Hindlimb muscle (tissue), 1 donor: ENCODE measurements at regions not wholly inside any gene's neighbourhood (a gene's known extent, or its start where the extent isn't known, plus 50 kb on each side); places are given as distances from the start of the nearest gene placed in this dataset.

Experiments
- DNase-seq: peaks from one replicate; pipeline ENCODE4 v3.0.0-alpha.2; 2013

DNA sequence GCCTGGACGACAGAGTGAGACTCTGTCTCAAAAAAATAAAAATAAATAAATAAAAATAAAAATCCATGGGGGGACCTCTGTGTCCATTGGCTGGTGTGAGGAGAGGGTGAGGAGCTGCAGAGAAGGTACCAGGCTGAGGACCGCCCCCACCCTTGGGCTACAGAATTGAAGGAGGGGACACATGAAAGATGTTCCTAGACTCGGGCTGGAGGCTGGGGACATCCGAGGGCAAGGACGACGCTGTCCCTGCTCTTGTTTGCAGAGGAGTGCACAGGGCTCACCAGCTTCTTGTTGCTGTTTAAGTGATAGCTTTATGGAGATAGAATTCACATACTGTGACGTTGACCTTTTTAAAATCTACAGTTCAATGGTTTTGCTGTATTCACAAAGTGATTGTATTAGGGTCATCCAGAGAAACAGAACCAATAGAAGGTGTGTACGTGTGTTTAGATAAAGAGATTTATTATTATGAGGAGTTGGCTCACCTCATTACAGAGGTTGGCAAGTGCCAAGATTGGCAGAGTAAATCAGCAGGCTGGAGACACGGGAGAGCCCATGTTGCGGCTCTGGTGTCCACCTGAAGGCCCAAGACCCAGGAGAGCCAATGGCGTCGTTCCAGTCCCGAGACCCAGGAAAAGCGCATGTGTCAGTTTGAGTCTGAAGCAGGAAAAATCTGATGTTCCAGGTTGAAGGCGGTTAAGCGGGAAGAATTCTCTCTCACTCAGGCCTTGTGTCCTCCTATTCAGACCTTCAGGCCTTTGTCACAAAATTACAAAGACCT, 320.7 kb downstream of the SEC14L1 start:
- DNase-seq, result no peak

DNA sequence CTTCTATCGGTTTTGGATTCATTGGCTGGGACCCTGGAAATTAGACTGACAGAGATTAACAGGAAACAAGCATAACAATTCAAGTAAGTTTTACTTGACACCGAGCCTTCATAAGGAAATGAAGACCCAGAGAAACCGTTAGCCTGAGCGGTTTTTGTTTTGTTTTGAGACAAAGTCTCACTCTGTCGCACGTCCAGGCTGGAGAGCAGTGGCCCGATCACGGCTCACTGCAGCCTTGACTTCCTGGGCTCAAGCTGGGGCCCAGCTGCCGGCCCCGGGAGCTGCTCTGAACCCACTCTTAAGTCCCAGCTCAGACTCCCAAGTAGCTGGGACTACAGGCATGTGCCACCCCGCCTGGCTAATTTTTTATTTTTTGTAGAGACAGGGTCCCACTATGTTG, 321.3 kb downstream of the SEC14L1 start:
- DNase-seq, result no peak

DNA sequence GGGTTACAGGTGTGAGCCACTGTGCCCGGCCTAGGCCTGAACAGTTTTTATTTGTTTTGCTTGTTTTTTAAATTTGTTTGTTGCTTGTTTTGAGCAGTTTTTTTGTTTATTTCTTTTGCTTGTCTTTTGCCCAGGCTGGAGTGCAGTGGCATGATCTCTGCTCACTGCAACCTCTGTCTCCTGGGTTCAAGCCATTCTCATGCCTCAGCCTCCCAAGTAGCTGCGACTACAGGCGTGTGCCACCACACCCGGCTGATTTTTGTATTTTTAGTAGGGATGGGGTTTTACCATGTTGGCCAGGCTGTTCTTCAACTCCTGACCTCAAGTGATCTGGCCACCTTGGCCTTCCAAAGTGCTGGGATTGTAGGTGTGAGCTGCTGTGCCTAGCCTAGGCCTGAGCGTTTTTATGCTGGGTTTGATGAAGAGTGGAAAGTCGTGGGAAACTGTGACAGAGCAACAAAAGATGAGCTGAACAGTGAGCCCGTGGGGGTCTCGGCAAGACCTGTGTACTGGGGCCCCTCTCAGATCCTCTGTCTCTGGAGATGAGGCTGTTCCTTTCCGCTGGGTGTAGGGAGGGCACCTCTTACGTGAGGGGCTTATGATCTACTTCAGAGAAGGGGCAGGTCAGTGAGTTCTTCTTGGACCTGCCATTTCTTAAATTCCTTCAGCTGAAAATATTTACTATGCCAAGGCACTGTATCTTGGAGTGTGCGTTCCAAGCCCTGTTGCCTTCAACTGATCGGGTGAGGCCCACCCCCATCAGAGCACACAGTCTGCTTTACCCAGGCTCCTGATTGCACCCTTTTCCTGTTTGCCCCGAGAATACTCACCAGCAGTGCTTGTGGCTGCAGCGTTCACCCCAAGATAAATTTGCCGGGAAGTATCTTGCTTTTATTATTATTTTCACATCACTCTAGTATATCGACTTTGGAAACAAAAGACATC, 322.1 kb downstream of the SEC14L1 start:
- DNase-seq, result no peak

DNA sequence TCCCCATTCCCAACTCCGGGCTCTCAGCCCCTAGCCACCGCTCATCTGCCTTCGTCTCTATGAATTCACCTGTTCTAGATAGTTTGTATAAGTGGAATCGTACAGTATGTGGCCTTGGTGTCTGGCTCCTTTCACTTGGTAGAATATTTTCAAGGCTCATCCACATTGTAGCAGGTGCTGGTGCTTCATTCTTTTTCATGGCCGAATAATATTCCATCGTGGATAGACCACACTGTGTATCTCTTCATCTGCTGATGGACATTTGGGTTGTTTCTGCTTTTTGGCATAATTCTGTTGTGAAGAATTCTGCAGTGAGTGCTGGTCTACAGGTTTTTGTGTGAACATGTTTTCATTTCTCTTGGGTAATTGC, 324.2 kb downstream of the SEC14L1 start:
- no peak for DNase-seq

DNA sequence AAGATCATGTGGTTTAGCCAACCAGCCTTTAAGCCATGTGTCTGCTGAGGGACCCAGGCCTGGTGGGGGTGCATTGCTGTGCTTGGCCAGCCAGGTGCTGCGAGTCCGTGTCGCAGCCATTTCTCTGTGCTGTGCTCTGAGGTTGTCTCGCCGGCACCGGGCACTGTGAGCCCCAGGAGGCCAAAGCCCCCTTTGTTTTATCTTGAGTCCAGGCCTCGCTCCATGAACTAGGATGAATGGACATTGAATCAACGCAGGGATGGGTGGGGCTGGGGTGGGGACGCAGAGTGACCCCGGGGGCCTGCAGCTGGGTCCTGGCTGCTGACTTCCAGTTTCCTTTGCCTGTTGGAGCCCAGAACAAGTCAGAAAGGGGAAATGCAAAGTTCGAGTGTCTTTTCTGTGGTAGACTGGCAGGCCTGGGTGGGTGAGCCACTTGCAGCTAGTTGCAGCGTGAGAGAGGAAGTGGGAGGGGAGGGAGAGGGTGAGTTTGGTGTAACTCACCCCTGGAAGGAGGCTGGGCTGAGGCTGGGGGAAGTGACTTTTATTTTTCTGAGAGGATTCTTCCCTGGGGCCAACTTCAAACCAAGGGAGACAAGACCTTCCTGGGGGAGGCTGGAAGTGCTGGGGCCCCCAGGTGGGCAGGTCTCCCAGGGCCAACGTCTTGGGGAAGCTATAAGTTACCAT, 324.7 kb downstream of the SEC14L1 start:
- no peak for DNase-seq

DNA sequence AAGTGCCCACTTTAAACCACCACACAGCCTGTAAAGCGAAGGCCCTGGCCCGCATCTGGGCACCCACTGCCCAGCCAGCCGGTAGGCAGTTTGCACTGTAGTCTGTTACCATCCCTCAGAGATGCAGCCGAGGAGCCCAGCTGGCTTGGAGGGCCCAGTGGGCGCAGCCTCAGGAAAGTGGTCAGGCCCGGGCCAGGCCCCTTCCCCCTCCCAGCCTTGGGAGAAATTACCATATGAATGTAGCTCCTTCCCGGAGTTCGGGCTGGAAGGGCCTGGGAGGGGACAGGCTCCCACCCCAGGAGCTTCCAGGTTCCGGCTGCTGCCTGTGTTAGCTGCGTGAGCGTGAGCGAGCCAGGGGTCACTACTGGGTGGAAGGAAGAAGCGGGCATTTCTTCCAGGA, 325.4 kb downstream of the SEC14L1 start:
- no peak for DNase-seq

DNA sequence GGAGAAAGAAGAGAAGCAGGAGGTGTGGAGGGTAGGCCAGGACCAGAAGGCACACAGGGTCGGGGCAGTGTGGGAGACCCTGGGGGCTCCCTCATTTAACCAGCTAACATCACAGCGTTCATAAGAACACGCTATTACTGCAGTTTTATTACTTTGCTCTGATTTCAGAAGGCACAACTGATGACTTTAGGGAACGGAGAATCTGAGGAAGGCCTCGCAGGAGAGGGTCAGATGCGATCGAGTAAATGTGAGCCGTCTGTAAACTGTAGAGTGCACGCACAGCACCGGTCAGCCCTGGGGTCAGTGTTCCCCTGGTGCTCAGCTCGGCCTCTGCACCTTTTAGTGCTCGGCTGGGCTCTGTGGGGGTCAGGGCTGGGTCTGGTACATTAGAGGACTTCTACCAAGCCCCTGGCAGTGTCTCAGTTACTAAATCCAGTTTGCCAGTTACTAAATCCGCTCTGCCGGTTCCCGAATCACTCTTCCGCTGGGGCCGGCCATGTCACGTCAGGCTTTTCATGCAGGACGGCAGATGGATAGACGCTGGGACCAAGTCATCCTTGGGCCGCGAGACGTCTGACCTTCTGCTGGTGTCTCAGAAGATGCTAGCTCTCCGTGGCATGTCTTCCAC, 325.9 kb downstream of the SEC14L1 start:
- DNase-seq, result no peak

DNA sequence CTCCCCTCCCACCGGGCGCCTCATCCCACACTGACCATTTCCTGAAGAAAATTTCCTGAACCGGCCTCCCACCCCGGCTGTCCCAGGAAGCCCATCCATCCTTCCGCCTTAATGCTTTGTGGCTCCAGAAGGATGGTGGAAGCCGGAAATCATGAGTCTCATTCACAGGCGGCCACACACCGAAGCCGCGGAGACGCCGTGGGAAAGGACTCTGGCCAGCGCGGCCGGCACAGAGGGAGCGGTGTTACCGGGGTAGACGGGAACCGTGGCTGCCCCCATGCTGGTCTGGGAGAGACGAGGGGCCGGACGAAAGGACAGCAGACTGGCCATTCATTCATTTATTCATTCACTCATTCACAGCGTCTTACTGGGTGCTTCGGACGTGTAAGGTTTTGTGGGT, 326.8 kb downstream of the SEC14L1 start:
- DNase-seq, result no peak

DNA sequence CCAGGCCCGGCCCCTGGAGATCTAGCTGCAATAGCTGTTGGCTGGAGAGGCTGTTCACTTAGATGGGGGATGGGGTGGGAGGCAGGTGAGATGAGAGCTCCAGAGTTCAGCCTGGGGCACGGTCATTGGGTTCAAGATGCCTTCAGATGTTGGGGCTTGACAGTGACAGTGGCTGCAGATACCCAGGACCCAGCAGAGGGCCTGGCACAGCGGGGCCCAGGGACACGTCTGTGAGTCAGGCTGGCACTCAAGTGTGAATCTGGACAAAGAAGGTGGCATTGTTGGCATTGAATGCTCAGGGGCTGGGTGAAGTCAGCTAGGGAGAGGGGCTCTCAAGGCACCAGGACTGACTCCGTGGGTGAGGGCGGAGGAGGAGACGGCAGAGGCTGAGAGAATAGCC, 328.1 kb downstream of the SEC14L1 start:
- no peak for DNase-seq

DNA sequence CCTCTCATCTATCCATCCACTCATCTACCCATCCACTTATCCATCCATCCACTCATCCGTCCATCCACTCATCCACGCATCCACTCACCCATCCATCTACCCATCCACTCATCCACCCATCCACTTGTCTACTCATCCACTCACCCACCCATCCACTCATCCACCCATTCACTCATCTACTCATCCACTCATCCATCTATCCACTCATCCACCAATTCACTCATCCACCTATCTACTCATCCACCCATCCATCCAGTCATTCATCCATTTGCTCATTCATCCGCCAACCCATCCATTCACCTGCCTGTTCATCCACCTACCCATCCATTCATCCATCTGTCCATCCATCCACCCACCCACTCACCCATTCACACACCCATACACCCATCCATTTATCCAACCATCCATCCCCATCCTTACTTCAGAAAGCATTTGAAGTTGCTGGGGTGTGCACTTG, 329.6 kb downstream of the SEC14L1 start:
- no peak for DNase-seq

DNA sequence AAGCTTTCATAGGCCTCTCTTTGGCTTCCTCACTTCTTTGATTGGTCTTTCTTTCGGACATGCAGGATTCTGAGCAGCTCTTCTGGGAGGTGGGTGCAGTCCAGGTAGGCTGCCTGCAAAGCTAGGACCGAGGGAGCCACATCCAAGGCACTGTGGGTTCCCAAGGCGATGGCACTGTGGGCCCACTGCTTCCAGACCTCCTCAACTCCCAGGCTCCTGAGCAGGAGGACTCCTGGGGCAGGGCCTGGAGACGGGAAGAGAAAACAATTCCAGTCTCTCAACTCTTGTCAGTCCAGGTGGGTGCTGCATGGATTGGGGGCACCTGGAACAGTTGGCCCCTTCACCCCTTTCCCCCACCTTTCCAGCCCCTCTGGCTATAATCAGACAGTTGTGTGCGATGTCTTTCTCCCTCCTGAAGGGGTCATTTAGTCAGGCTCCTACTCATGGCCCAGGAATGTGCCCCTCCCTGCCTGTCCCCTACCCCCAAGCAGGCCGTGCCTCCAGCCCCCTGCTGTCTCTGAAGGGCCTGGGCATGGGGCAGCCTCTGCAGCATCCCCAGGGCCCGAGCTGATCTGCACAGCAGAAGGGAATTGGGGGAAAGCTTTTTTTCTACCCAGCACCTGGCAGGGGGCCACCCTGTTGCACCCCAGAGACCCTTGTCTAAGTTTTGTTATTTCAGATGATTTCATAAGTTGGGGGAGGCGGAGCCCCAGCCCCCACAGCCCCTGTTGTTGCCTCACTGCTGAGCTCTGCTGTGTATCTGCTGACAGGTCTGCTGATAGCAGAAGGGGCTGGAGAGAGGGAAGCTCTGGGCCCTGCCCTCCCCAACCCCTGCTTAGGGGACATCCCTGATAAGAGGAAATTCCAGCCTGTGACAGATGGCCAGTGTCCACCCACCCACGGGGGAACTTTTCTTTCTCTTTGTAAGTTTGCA, 330.3 kb downstream of the SEC14L1 start:
- no peak for DNase-seq

DNA sequence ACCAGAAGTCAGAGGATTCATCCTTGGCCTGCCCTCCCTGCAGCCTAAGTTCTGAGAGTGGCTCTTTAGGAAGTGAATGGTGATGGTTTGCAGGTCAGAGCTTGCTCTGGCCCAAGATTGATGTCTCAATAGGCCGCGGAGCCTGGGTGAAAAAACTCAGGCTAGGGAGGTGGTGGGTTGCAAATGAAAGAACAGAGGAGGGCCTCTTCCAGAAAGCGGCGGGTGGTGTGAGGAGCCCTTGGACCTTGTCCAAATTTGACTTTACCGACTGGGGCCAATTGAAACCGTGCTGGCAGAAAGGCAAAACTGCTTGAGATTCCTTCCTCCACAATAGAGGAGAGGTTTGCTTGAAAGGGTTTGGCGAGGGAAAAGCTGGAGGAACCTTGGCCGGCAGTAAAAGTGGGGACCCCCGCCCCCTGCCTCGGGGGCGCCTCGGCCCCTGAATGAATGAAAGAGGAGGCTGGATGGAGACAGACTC, 331.3 kb downstream of the SEC14L1 start:
- no peak for DNase-seq

DNA sequence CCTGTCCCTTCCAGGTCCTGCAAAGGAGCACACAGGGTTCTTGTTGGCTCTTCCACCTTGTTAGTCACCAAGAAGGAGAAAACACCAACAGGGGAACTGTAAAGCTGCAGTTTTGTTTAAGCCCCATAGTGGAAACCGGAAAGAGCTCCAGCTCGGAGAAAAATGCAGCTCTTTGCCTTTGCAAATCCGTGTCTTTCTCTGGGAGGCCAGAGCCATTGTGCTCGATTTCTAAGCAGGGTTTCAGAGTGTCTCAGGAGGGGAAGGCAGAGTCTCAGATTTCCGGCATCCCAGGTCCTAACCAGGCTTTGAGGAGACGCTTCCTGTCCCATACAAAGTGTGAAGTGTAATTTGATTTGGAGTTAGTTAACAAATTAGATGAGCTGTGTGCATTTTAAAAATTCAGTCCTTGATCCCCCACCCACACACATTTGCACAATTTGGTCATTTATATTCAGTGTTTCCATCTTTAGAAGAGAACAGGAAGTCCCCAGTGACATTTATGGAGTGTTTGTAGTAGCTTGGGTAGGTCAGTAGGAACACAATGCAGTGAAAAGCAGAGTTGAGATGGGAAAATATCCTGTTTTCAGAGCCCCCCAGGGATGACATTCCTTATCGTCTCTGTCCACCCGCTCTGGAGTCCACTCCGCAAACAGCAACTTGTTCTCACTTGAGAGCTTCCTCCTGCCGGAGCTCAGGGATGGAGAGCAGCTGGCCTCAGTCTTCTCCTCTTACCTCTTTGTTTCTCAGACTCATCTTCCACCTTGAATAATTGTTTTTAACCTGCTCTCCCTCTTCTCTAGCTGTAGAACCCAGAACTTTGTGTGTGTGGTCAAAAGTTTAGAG, 331.9 kb downstream of the SEC14L1 start:
- no peak for DNase-seq

DNA sequence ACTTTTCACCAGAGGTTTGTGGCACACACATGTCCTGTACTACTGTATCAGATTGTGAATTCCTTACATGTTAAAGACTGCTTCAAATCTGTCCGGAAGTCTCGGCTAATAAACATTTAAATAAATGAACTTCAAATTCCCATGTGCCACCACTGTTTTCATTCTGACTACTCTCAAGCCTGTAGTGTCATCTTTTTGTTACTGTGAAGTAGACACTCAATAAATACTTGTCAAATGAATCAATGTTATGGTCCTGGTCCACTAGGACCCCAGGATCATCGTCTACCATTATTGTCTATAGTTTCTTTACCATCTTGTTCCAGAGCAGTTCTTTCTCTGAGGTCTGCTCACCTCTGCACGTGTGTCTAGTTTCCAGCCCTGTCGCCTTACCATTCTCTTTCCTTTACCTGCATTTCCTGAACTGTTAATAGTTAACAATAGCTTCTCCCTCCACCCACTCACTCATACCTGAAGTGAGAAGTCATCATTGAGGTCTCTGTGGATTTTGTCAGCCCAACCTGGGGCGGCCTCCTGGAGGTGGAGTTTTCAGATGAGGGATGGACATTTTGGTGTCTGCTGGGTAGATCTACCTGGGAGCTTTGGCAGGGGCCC, 333.0 kb downstream of the SEC14L1 start:
- no peak for DNase-seq

DNA sequence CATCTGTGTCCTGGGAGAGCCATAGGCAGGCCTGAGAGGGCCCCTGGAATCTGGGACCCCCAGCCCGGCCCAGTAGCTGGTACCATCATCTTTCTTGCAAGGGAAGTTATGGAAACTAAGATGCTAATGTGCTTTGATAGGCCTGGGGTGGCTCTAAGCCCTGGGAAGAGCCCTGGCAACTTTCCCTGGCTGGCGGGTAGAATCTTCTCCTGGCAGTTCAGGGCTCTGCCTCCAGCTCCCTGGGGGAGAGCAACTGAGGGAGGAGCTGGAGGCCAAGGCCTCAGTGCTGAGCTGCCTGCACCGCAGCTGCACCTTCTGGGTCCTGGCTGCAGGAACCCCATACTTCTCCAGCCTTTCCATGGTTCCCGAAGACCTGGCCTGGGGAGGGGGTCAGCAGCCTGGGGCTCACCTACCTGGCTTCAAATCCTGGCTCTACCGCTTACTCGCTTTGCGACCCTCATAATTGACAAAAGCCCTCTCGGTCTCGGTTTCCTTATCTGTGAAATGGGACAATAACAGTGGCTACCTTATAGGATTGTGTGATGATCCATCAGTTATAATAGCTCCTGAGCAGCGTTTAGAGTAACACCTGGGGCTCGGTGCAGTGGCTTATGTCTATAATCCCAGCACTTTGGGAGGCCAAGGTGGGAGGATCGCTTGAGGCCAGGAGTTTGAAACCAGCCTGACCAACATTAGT, 333.7 kb downstream of the SEC14L1 start:
- DNase-seq, result no peak

DNA sequence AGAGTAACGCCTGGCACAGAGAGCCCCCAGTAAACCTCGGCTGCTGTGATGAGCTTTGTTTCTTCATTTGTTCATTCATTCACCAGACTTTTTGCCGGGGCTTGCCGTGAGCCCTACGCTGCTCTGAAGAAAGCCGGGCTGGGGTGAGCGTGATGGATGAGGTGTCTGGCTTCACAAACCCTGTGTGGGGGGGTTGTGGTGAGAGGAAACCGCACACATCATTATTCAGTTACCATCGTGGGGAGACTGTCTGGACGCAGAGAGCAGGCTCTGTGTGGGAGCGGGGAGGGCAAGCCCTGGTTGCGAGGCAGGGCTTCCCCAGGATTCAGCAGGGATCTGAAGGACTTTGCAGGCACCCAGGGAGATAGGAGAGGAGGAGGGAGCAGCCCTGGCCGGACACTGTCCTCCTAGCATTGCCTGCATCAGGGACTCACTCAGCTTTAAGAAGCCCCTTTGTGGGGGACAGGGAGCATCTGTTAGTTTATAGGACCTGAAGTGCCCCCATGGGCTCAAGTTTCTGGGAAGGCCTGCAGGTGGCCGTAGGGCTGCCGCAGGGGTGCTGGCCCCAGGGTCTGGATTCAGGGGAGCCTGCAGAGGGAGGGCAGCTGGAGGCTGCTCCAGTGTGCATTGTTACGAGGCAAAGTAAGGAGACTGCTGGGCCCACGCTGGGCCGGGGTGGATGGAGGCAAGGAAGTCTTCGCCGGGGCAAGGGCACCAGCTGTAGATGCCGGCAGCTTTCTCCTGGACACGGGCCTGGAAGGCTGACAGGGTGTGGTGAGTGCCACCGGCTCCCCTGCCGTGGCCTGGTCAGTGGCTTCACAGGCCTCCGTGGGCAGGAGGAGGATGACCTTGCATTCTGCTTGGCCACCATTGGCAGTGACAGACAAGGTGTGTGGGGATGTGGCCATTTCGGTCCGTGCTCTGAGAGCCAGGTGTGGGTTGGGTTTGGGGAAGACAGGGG, 334.5 kb downstream of the SEC14L1 start:
- no peak for DNase-seq

DNA sequence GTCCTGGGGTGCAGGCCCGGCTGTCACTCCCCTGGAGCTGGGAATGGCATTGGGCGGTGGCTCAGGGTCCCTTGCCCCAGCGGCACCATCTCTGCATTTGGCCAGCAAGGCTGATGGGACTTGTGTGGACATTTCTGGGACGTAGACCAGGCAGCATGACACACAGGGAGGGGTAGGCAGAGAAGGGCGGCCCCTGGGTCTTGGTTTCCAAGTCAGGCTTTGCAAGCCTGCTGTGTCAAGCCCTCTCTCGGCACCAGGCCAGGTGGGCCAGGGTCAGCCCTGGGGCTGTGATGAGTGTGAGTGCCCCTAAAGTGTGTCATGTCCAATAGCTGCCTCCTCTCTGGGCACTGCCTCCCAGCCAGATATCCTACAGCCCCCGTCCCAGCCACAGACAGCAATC, 335.2 kb downstream of the SEC14L1 start:
- no peak for DNase-seq

DNA sequence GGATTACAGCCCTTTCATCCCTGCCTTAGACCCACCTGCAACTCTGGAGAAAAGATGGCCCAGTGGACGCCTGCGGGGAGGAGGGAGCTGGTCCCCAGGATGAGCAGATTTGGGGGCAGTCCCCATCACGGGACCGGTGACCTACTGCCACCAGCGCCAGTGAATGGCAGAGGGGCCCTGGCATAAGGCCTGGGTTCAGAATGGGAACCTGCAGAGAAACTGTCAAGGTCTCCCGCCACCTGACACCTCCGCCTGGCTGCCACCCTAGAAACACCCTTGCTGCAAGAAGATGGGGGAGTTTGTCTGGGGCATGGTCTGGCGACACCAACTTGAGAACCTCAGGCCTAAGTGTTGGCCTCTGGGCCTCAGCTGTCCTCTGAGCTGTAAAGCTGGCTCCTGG, 335.7 kb downstream of the SEC14L1 start:
- DNase-seq, result no peak
